WTC11 (cell line): ENCODE measurements at regions not wholly inside any gene's neighbourhood (a gene's known extent, or its start where the extent isn't known, plus 50 kb on each side); places are given as distances from the start of the nearest gene placed in this dataset.

ENCODE experiments used
- ATAC-seq: fragments of 200-7000 bp; cut with Tn5 transposase; 2 replicates; pipeline ENCODE4 v1.10.0; 2021; ENCODE audit warnings: mild to moderate bottlenecking, moderate library complexity
- CTCF ChIA-PET: fragments of 300-600 bp; sonication (Branson Sonifier 250); formaldehyde crosslinking; loops from one replicate; lab custom pipeline; 2021; ENCODE audit warnings: antibody characterized with exemption; lab: Charles Lee
- POLR2A ChIA-PET: fragments of 350-600 bp; sonication (Branson Sonifier 250); formaldehyde crosslinking; loops from one replicate; lab custom pipeline; 2021; ENCODE audit warnings: antibody characterized with exemption; lab: Charles Lee
- DNase-seq: peaks from one replicate; pipeline ENCODE4 v3.0.0; 2021; ENCODE audit warnings: low spot score
- H3K27ac Mint-ChIP-seq: 2 replicates; pipeline ENCODE4 v1.8.0; 2021; ENCODE audit warnings: mixed read lengths
- H3K27me3 Mint-ChIP-seq: 2 replicates; pipeline ENCODE4 v1.8.0; 2021; ENCODE audit warnings: low read depth, mild to moderate bottlenecking, moderate library complexity, mixed read lengths
- H3K36me3 Mint-ChIP-seq: 2 replicates; pipeline ENCODE4 v1.8.0; 2021; ENCODE audit warnings: mixed read lengths
- H3K4me1 Mint-ChIP-seq: 2 replicates; pipeline ENCODE4 v1.8.0; 2022; ENCODE audit warnings: mixed read lengths
- H3K4me3 Mint-ChIP-seq: 2 replicates; pipeline ENCODE4 v1.8.0; 2021; ENCODE audit warnings: mild to moderate bottlenecking, moderate library complexity, mixed read lengths
- H3K9me3 Mint-ChIP-seq: 2 replicates; pipeline ENCODE4 v1.8.0; 2021; ENCODE audit warnings: mixed read lengths
- ARID4B ChIP-seq: sonication (generic); formaldehyde crosslinking; IDR thresholded peaks from 2 replicates; pipeline ENCODE4 v1.8.0; 2023; ENCODE audit warnings: missing genetic modification reagents, mild to moderate bottlenecking, borderline replicate concordance
- ATF2 ChIP-seq: sonication (generic); formaldehyde crosslinking; IDR thresholded peaks from 2 replicates; pipeline ENCODE4 v1.8.1; 2022; ENCODE audit warnings: low read depth, missing genetic modification reagents, borderline replicate concordance
- CBFB ChIP-seq: sonication (generic); formaldehyde crosslinking; IDR thresholded peaks from 2 replicates; pipeline ENCODE4 v1.8.1; 2022; ENCODE audit warnings: mild to moderate bottlenecking, low read depth, missing genetic modification reagents
- E2F5 ChIP-seq: sonication (generic); formaldehyde crosslinking; IDR thresholded peaks from 2 replicates; pipeline ENCODE4 v1.8.1; 2022; ENCODE audit warnings: mild to moderate bottlenecking, moderate library complexity, missing genetic modification reagents
- ESRRA ChIP-seq: sonication (generic); formaldehyde crosslinking; IDR thresholded peaks from 2 replicates; pipeline ENCODE4 v1.8.1; 2022; ENCODE audit warnings: mild to moderate bottlenecking, missing genetic modification reagents, borderline replicate concordance
- ETV6 ChIP-seq: sonication (generic); formaldehyde crosslinking; IDR thresholded peaks from 2 replicates; pipeline ENCODE4 v1.8.1; 2022; ENCODE audit warnings: mild to moderate bottlenecking, missing genetic modification reagents
- FOXJ3 ChIP-seq: sonication (generic); formaldehyde crosslinking; IDR thresholded peaks from 2 replicates; pipeline ENCODE4 v1.9.0; 2021; ENCODE audit warnings: missing genetic modification reagents, mild to moderate bottlenecking, borderline replicate concordance
- GTF2I ChIP-seq: fragments of 250-450 bp; sonication (Bioruptor Pico); conservative IDR thresholded peaks from 2 replicates; pipeline ENCODE4 v1.4.0; 2021; ENCODE audit warnings: mild to moderate bottlenecking
- JAZF1 ChIP-seq: fragments of 250-450 bp; sonication (Bioruptor Pico); IDR thresholded peaks from 2 replicates; pipeline ENCODE4 v1.9.0; 2021; ENCODE audit warnings: moderate library complexity, mild to moderate bottlenecking, inconsistent platforms
- MXD4 ChIP-seq: fragments of 250-450 bp; sonication (Bioruptor Pico); IDR thresholded peaks from 2 replicates; pipeline ENCODE4 v1.8.0; 2021; ENCODE audit warnings: mild to moderate bottlenecking, moderate library complexity, borderline replicate concordance
- NR3C1 ChIP-seq: sonication (generic); formaldehyde crosslinking; conservative IDR thresholded peaks from 2 replicates; pipeline ENCODE4 v1.8.1; 2023; ENCODE audit warnings: low read depth, mild to moderate bottlenecking, missing genetic modification reagents
- OVOL2 ChIP-seq: fragments of 250-450 bp; sonication (Bioruptor Pico); IDR thresholded peaks from 2 replicates; pipeline ENCODE4 v1.9.0; 2021; ENCODE audit warnings: mild to moderate bottlenecking, borderline replicate concordance
- RORB ChIP-seq: fragments of 250-450 bp; sonication (Bioruptor Pico); IDR thresholded peaks from 2 replicates; pipeline ENCODE4 v1.9.0; 2021; ENCODE audit warnings: mild to moderate bottlenecking
- SMAD4 ChIP-seq: sonication (generic); formaldehyde crosslinking; IDR thresholded peaks from 2 replicates; pipeline ENCODE4 v1.8.0; 2022; ENCODE audit warnings: mild to moderate bottlenecking, missing genetic modification reagents
- TEAD4 ChIP-seq: sonication (generic); formaldehyde crosslinking; IDR thresholded peaks from 2 replicates; pipeline ENCODE4 v1.8.0; 2022; ENCODE audit warnings: mild to moderate bottlenecking, missing genetic modification reagents
- TP53 ChIP-seq: sonication (generic); formaldehyde crosslinking; IDR thresholded peaks from 2 replicates; pipeline ENCODE4 v1.8.1; 2023; ENCODE audit warnings: mild to moderate bottlenecking, missing genetic modification reagents
- USF1 ChIP-seq: sonication (generic); formaldehyde crosslinking; IDR thresholded peaks from 2 replicates; pipeline ENCODE4 v1.8.0; 2022; ENCODE audit warnings: mild to moderate bottlenecking, missing genetic modification reagents
- ZMAT4 ChIP-seq: fragments of 250-450 bp; sonication (Bioruptor Pico); IDR thresholded peaks from 2 replicates; pipeline ENCODE4 v1.9.0; 2021; ENCODE audit warnings: mild to moderate bottlenecking
- ZNF121 ChIP-seq: sonication (generic); formaldehyde crosslinking; IDR thresholded peaks from 2 replicates; pipeline ENCODE4 v1.8.0; 2023; ENCODE audit warnings: missing genetic modification reagents
- ZNF263 ChIP-seq: sonication (generic); formaldehyde crosslinking; IDR thresholded peaks from 2 replicates; pipeline ENCODE4 v1.8.1; 2022; ENCODE audit warnings: low read depth, mild to moderate bottlenecking, moderate library complexity, missing genetic modification reagents
- ZNF396 ChIP-seq: fragments of 250-450 bp; sonication (Bioruptor Pico); IDR thresholded peaks from 2 replicates; pipeline ENCODE4 v1.8.0; 2021; ENCODE audit warnings: mild to moderate bottlenecking, moderate library complexity, borderline replicate concordance
- ZNF671 ChIP-seq: fragments of 250-450 bp; sonication (Bioruptor Pico); IDR thresholded peaks from 2 replicates; pipeline ENCODE4 v1.8.0; 2021; ENCODE audit warnings: mild to moderate bottlenecking

GRCh38 chr9:90445391-90445790 lies 197.2 kb downstream of the DIRAS2 start (continued):
- TF ChIP-seq GTF2I (CRISPR knock-in tag) (no peak), ETV6 (CRISPR knock-in tag) (no peak), ZNF121 (no peak)

GRCh38 chr9:90446200-90446948 lies 196.2 kb downstream of the DIRAS2 start:
- H3K36me3 Mint-ChIP-seq: no peaks in the 10 kb centered on the region
- H3K4me3 Mint-ChIP-seq: no peak overlapping the region
- POLR2A ChIA-PET: no interaction called here
- no peaks in the 10 kb centered on the region; the same call in 1 of the 2 replicates for H3K9me3 Mint-ChIP-seq
- CTCF ChIA-PET: interaction anchor here (0.7 kb wide), 1 partner anchor 207 kb away, joined by 3 read pairs; no protein-coding TSS in a partner anchor
- H3K27me3 Mint-ChIP-seq: peaks cover 7% of the 10 kb centered on the region
- H3K27ac Mint-ChIP-seq: no peak overlapping the region
- H3K4me1 Mint-ChIP-seq: peaks cover 36% of the 10 kb centered on the region
- DNase-seq (no peak), ATAC-seq (no peak)
- TF ChIP-seq CBFB (CRISPR knock-in tag) (no peak), TP53 (CRISPR knock-in tag) (no peak), GTF2I (CRISPR knock-in tag) (no peak), ZNF671 (CRISPR knock-in tag) (no peak), RORB (CRISPR knock-in tag) (no peak), FOXJ3 (no peak), NR3C1 (CRISPR knock-in tag) (no peak), ZNF263 (no peak), MXD4 (CRISPR knock-in tag) (no peak), ATF2 (CRISPR knock-in tag) (no peak), TEAD4 (CRISPR knock-in tag) (no peak), ZNF396 (no peak), SMAD4 (CRISPR knock-in tag) (no peak), USF1 (CRISPR knock-in tag) (no peak), ZMAT4 (CRISPR knock-in tag) (no peak), JAZF1 (no peak), ESRRA (CRISPR knock-in tag) (no peak), OVOL2 (CRISPR knock-in tag) (no peak), E2F5 (CRISPR knock-in tag) (no peak), ARID4B (CRISPR knock-in tag) (no peak)
